WTC11 (cell line): ENCODE measurements at regions not wholly inside any gene's neighbourhood (a gene's known extent, or its start where the extent isn't known, plus 50 kb on each side); places are given as distances from the start of the nearest gene placed in this dataset.

Source experiments
- ATAC-seq: fragments of 200-7000 bp; cut with Tn5 transposase; 2 replicates; pipeline ENCODE4 v1.10.0; 2021; ENCODE audit warnings: mild to moderate bottlenecking, moderate library complexity
- CTCF ChIA-PET: fragments of 300-600 bp; sonication (Branson Sonifier 250); formaldehyde crosslinking; loops from one replicate; lab custom pipeline; 2021; ENCODE audit warnings: antibody characterized with exemption; lab: Charles Lee
- POLR2A ChIA-PET: fragments of 350-600 bp; sonication (Branson Sonifier 250); formaldehyde crosslinking; loops from one replicate; lab custom pipeline; 2021; ENCODE audit warnings: antibody characterized with exemption; lab: Charles Lee
- DNase-seq: peaks from one replicate; pipeline ENCODE4 v3.0.0; 2021; ENCODE audit warnings: low spot score
- H3K27ac Mint-ChIP-seq: 2 replicates; pipeline ENCODE4 v1.8.0; 2021; ENCODE audit warnings: mixed read lengths
- H3K27me3 Mint-ChIP-seq: 2 replicates; pipeline ENCODE4 v1.8.0; 2021; ENCODE audit warnings: low read depth, mild to moderate bottlenecking, moderate library complexity, mixed read lengths
- H3K36me3 Mint-ChIP-seq: 2 replicates; pipeline ENCODE4 v1.8.0; 2021; ENCODE audit warnings: mixed read lengths
- H3K4me1 Mint-ChIP-seq: 2 replicates; pipeline ENCODE4 v1.8.0; 2022; ENCODE audit warnings: mixed read lengths
- H3K4me3 Mint-ChIP-seq: 2 replicates; pipeline ENCODE4 v1.8.0; 2021; ENCODE audit warnings: mild to moderate bottlenecking, moderate library complexity, mixed read lengths
- H3K9me3 Mint-ChIP-seq: 2 replicates; pipeline ENCODE4 v1.8.0; 2021; ENCODE audit warnings: mixed read lengths
- CREB1 ChIP-seq: sonication (generic); formaldehyde crosslinking; IDR thresholded peaks from 2 replicates; pipeline ENCODE4 v1.8.0; 2023; ENCODE audit warnings: mild to moderate bottlenecking, missing genetic modification reagents
- ERG ChIP-seq: fragments of 250-450 bp; sonication (Bioruptor Pico); IDR thresholded peaks from 2 replicates; pipeline ENCODE4 v1.8.0; 2021; ENCODE audit warnings: mild to moderate bottlenecking
- HMGXB4 ChIP-seq: sonication (generic); formaldehyde crosslinking; IDR thresholded peaks from 2 replicates; pipeline ENCODE4 v1.8.1; 2023; ENCODE audit warnings: mild to moderate bottlenecking, moderate library complexity, missing genetic modification reagents
- JUN ChIP-seq: sonication (generic); formaldehyde crosslinking; IDR thresholded peaks from 2 replicates; pipeline ENCODE4 v1.8.0; 2023; ENCODE audit warnings: mild to moderate bottlenecking, missing genetic modification reagents
- NFYB ChIP-seq: sonication (generic); formaldehyde crosslinking; conservative IDR thresholded peaks from 2 replicates; pipeline ENCODE4 v1.8.0; 2022; ENCODE audit warnings: low read depth, missing genetic modification reagents
- NR3C1 ChIP-seq: sonication (generic); formaldehyde crosslinking; conservative IDR thresholded peaks from 2 replicates; pipeline ENCODE4 v1.8.1; 2023; ENCODE audit warnings: low read depth, mild to moderate bottlenecking, missing genetic modification reagents
- RORB ChIP-seq: fragments of 250-450 bp; sonication (Bioruptor Pico); IDR thresholded peaks from 2 replicates; pipeline ENCODE4 v1.9.0; 2021; ENCODE audit warnings: mild to moderate bottlenecking
- TCF7 ChIP-seq: sonication (generic); formaldehyde crosslinking; IDR thresholded peaks from 2 replicates; pipeline ENCODE4 v1.8.0; 2022; ENCODE audit warnings: mild to moderate bottlenecking, low read depth, missing genetic modification reagents, moderate library complexity
- TEAD1 ChIP-seq: sonication (generic); formaldehyde crosslinking; IDR thresholded peaks from 2 replicates; pipeline ENCODE4 v1.8.0; 2022; ENCODE audit warnings: mild to moderate bottlenecking, missing genetic modification reagents
- TEAD4 ChIP-seq: sonication (generic); formaldehyde crosslinking; IDR thresholded peaks from 2 replicates; pipeline ENCODE4 v1.8.0; 2022; ENCODE audit warnings: mild to moderate bottlenecking, missing genetic modification reagents
- TP53 ChIP-seq: sonication (generic); formaldehyde crosslinking; IDR thresholded peaks from 2 replicates; pipeline ENCODE4 v1.8.1; 2023; ENCODE audit warnings: mild to moderate bottlenecking, missing genetic modification reagents
- ZNF219 ChIP-seq: sonication (generic); formaldehyde crosslinking; IDR thresholded peaks from 2 replicates; pipeline ENCODE4 v1.8.0; 2023; ENCODE audit warnings: missing genetic modification reagents, mild to moderate bottlenecking, borderline replicate concordance
- ZNF396 ChIP-seq: fragments of 250-450 bp; sonication (Bioruptor Pico); IDR thresholded peaks from 2 replicates; pipeline ENCODE4 v1.8.0; 2021; ENCODE audit warnings: mild to moderate bottlenecking, moderate library complexity, borderline replicate concordance
- ZNF512 ChIP-seq: sonication (generic); formaldehyde crosslinking; IDR thresholded peaks from 2 replicates; pipeline ENCODE4 v1.8.1; 2022; ENCODE audit warnings: missing genetic modification reagents, borderline replicate concordance
- TF ChIP-seq, protein P1 (sequence below): sonication (generic); formaldehyde crosslinking; IDR thresholded peaks from 2 replicates; pipeline ENCODE4 v1.8.0; 2022; ENCODE audit warnings: mild to moderate bottlenecking, missing genetic modification reagents
- TF ChIP-seq, protein P2 (sequence below): fragments of 250-450 bp; sonication (Bioruptor Pico); IDR thresholded peaks from 2 replicates; pipeline ENCODE4 v2.1.2; 2022; ENCODE audit warnings: mild to moderate bottlenecking, moderate library complexity

DNA sequence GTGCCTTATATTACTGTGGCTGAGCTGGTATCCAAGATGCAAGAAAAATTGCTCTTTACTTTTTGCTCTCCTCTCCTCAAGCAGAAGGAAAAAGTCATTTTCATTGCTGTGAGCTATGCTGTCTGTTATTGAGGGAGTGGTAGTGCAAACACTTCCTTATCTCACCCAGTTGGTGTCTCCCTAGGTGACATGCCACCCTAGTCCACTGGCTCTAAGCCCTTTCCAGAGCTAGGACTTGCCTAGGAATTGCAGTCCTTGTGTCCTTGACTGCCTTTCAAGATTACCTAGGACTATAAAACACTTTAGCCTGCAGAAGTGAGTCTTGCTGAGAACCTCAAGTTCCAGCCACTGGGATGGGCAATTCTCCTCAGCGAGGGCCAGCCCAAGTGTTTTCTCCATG, 458.3 kb downstream of the MRPL39 start (continued):
- no peak for TF ChIP-seq ERG (CRISPR knock-in tag)
- no peak for TF ChIP-seq TCF7 (CRISPR knock-in tag)
- TF ChIP-seq RORB: no peak
- no peak for TF ChIP-seq NR3C1 (CRISPR knock-in tag)
- no peak for TF ChIP-seq TP53 (CRISPR knock-in tag)
- TF ChIP-seq TEAD4 (CRISPR knock-in tag): no peak
- no peak for TF ChIP-seq ZNF512 (CRISPR knock-in tag)
- TF ChIP-seq HMGXB4 (CRISPR knock-in tag): no peak
- TF ChIP-seq TEAD1 (CRISPR knock-in tag): no peak
- TF ChIP-seq, all 79 proteins: peak for 0

DNA sequence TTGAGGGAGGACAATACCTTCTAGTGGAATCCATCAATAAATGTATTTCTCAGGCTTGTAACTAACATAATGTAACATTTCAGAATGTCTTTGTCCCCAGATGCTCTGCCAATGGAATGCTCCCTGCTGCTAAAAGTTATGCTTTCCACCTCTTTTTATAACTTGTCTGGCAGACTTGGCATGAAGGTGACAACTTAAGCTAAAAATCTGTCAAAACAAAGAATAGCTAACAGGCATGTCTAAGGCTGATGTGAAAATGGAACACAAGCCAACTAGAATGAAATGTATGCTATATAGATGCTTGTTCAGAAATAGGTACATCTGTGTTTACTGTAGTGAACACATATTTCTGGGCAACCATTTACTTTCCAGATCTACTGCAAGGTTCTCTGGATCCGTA, 467.9 kb downstream of the MRPL39 start:
- H3K4me3 Mint-ChIP-seq: no peak overlapping the region
- H3K27me3 Mint-ChIP-seq: no peaks in the 10 kb centered on the region; the same call in 1 of the 2 replicates
- ChIA-PET CTCF (no interaction called here), POLR2A (no interaction called here)
- H3K36me3 Mint-ChIP-seq: no peaks in the 10 kb centered on the region
- no peaks in the 10 kb centered on the region for H3K4me1 Mint-ChIP-seq
- DNase-seq (no peak), ATAC-seq (no peak)
- no peak for TF ChIP-seq JUN (CRISPR knock-in tag)
- no peak for TF ChIP-seq TEAD1 (CRISPR knock-in tag)
- TF ChIP-seq NFYB (CRISPR knock-in tag): no peak
- TF ChIP-seq, protein P1, sequence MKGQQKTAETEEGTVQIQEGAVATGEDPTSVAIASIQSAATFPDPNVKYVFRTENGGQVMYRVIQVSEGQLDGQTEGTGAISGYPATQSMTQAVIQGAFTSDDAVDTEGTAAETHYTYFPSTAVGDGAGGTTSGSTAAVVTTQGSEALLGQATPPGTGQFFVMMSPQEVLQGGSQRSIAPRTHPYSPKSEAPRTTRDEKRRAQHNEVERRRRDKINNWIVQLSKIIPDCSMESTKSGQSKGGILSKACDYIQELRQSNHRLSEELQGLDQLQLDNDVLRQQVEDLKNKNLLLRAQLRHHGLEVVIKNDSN (CRISPR knock-in tag): no peak
- TF ChIP-seq CREB1 (CRISPR knock-in tag): no peak
- no peak for TF ChIP-seq ZNF219 (CRISPR knock-in tag)
- H3K9me3 Mint-ChIP-seq: peaks cover 19% of the 10 kb centered on the region
- no peak overlapping the region for H3K27ac Mint-ChIP-seq

- CTCF ChIA-PET: no interaction called here
- no peak for DNase-seq
- ATAC-seq: no peak
- no peak overlapping the region for H3K27ac Mint-ChIP-seq
- POLR2A ChIA-PET: no interaction called here
- H3K27me3 Mint-ChIP-seq: no peaks in the 10 kb centered on the region; the same call in none of the 2 replicates
- peaks cover 12% of the 10 kb centered on the region for H3K36me3 Mint-ChIP-seq
- peaks cover 26% of the 10 kb centered on the region for H3K9me3 Mint-ChIP-seq
- no peak overlapping the region for H3K4me3 Mint-ChIP-seq
- TF ChIP-seq ZNF396 (no peak), NR3C1 (CRISPR knock-in tag) (no peak)
- TF ChIP-seq, protein P1 (CRISPR knock-in tag): no peak
- TF ChIP-seq, protein P2, sequence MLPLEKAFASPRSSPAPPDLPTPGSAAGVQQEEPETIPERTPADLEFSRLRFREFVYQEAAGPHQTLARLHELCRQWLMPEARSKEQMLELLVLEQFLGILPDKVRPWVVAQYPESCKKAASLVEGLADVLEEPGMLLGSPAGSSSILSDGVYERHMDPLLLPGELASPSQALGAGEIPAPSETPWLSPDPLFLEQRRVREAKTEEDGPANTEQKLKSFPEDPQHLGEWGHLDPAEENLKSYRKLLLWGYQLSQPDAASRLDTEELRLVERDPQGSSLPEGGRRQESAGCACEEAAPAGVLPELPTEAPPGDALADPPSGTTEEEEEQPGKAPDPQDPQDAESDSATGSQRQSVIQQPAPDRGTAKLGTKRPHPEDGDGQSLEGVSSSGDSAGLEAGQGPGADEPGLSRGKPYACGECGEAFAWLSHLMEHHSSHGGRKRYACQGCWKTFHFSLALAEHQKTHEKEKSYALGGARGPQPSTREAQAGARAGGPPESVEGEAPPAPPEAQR (CRISPR knock-in tag): no peak
- H3K4me1 Mint-ChIP-seq: no peaks in the 10 kb centered on the region
Observed at GRCh38 chr21:25133939-25134338, 473.3 kb downstream of the MRPL39 start.
